B cell (primary cell): ENCODE measurements at regions not wholly inside any gene's neighbourhood (a gene's known extent, or its start where the extent isn't known, plus 50 kb on each side); places are given as distances from the start of the nearest gene placed in this dataset.

Experiments
- CTCF ChIP-seq: fragments of 200-600 bp; IDR thresholded peaks from one replicate; pipeline ENCODE4 v1.8.0; 2022; ENCODE audit warnings: antibody characterized with exemption, mild to moderate bottlenecking
- EZH2 ChIP-seq: IDR thresholded peaks from 2 replicates; pipeline ENCODE4 v1.6.1; 2012; ENCODE audit warnings: borderline replicate concordance, low read depth, mild to moderate bottlenecking, moderate library complexity, low read length; ENCODE audit not compliant: insufficient read depth, poor library complexity, severe bottlenecking

GRCh38 chr1:222369148-222369547 lies 178.8 kb downstream of the HHIPL2 start:
- TF ChIP-seq CTCF (no peak), EZH2 (no peak)
